ENCODE measurements at regions not wholly inside any gene's neighbourhood (a gene's known extent, or its start where the extent isn't known, plus 50 kb on each side); places are given as distances from the start of the nearest gene placed in this dataset.

- WGBS (ENCODE audit: insufficient coverage, insufficient replicate concordance, low lambda C conversion rate, missing lambda C conversion rate), result 24% methylated on average over 3 of the region's 3 CpGs
- POLR2A ChIA-PET, result no interaction called here
- H3K36me3 ChIP-seq (ENCODE audit: control insufficient read depth in 2 of 2, insufficient read depth in 2 of 2, low read length in 1 of 2), result no peaks in the 10 kb centered on the region
- H3K27me3 ChIP-seq (replicated peaks in 1 of 2; ENCODE audit: control insufficient read depth in 2 of 2, insufficient read depth in 2 of 2, low read length in 1 of 2), result no peaks in the 10 kb centered on the region
- TF ChIP-seq ZNF687 (IDR thresholded peaks at IDR 0.05), result no peak
- TF ChIP-seq NR2C1 (IDR thresholded peaks at IDR 0.05), result no peak
- TF ChIP-seq PAX5 (IDR thresholded peaks at IDR 0.05; ENCODE audit: borderline replicate concordance, low read depth, low read length), result no peak
- no peak for TF ChIP-seq IRF4 (IDR thresholded peaks at IDR 0.05; ENCODE audit: low read depth, low read length)
- TF ChIP-seq ZNF384 (IDR thresholded peaks at IDR 0.05; ENCODE audit: borderline replicate concordance, low read depth, low read length), result no peak
- intact Hi-C loops (cut with micrococcal nuclease; ENCODE audit: unreplicated experiment), result no loop called here
- DNase-seq (ENCODE audit: low read depth, low spot score) (no peak), FAIRE-seq (no peak), ATAC-seq (no peak)
- CTCF ChIA-PET, result no interaction called here
- no peaks in the 10 kb centered on the region for H3K79me2 ChIP-seq (ENCODE audit: control insufficient read depth, insufficient read depth, low read length)
- no peak overlapping the region for H3K9ac ChIP-seq (ENCODE audit: control insufficient read depth, insufficient read depth, low read length)
- SMC1A ChIA-PET (ENCODE audit: uncharacterized antibody, unreplicated experiment), result no interaction called here
- H3K27ac ChIP-seq (ENCODE audit: control insufficient read depth, insufficient read depth), result no peak overlapping the region
- no TSS peak for BruUV-seq (replicated peaks)
- no peaks in the 10 kb centered on the region for H3K9me3 ChIP-seq (replicated peaks; ENCODE audit: control insufficient read depth, insufficient read depth, low read length)
- in situ Hi-C loops (cut with MboI), result no loop called here
- H3K4me1 ChIP-seq (ENCODE audit: control insufficient read depth, insufficient read depth, low read length), result no peaks in the 10 kb centered on the region
- no peaks in the 10 kb centered on the region for H4K20me1 ChIP-seq (ENCODE audit: control insufficient read depth, insufficient read depth)
- H2AFZ ChIP-seq (ENCODE audit: control insufficient read depth, low read depth, low read length), result no peak overlapping the region
- H3K4me2 ChIP-seq (ENCODE audit: control insufficient read depth, insufficient read depth), result no peak overlapping the region
- RAD21 ChIA-PET (ENCODE audit: unreplicated experiment), result no interaction called here
- no peak overlapping the region for H3K4me3 ChIP-seq
Measured at GRCh38 chr5:67536866-67537265, 340.3 kb upstream of the CD180 start.
